ENCODE measurements at regions not wholly inside any gene's neighbourhood (a gene's known extent, or its start where the extent isn't known, plus 50 kb on each side); places are given as distances from the start of the nearest gene placed in this dataset.

DNA sequence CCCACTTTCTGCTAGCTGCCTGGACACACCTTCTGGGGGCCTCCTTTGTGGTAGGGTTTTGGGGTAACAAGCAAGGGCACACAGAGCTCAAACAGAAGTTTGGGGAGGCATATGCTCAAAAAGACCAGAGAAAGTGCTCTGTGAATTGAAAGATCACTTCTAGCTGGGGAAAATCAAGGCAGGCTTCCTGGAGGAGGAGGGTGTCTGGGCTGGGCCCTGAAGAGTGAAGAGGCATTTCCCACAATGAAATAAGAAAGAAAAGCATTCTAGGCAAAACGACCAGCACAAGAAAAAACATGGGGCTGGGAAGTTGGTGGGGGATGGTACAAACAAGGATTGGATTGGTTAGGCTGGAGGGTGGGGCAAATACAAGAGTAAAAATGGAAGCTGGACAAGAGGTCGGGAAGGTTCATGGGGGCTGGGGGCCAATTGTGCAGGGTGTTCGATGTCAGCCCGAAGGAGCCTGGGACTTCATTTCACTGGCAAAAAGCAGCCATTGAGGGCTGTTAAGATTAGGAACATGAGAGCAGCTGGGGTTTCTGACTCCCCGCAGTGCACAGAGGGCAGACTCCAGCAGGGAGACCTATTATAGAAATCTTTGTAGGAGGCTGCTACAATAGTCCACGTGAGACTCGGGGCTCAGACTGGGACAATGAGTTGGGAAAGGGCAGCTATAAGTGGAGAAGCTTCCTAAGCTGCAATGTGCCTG is 51.5 kb upstream of the CMKLR1 start:
- DNase-seq (ENCODE audit: low spot score), result no peak
- in situ Hi-C loops (cut with MboI; ENCODE audit: low pct_unique_long_range_greater_than_20kb, low sequenced_read_pairs, unreplicated experiment), result no loop called here

DNA sequence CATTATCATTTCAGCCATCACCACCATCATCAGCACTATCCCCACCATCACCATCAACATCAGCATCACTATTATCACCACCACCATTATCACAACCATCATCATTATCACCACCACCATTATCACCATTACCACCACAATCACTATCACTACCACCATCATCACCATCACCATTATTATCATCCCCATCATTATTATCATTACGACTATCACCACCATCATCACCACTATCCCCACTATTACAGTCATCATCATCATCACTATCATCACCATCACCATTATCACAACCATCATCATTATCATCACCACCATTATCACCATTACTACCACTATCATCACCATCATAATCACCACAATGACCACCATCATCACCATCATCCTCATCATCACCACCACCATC is 50.4 kb upstream of the CMKLR1 start:
- no peak for DNase-seq (ENCODE audit: low spot score)
- TF ChIP-seq, protein P1, sequence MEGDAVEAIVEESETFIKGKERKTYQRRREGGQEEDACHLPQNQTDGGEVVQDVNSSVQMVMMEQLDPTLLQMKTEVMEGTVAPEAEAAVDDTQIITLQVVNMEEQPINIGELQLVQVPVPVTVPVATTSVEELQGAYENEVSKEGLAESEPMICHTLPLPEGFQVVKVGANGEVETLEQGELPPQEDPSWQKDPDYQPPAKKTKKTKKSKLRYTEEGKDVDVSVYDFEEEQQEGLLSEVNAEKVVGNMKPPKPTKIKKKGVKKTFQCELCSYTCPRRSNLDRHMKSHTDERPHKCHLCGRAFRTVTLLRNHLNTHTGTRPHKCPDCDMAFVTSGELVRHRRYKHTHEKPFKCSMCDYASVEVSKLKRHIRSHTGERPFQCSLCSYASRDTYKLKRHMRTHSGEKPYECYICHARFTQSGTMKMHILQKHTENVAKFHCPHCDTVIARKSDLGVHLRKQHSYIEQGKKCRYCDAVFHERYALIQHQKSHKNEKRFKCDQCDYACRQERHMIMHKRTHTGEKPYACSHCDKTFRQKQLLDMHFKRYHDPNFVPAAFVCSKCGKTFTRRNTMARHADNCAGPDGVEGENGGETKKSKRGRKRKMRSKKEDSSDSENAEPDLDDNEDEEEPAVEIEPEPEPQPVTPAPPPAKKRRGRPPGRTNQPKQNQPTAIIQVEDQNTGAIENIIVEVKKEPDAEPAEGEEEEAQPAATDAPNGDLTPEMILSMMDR (IDR thresholded peaks at IDR 0.05; ENCODE audit: extremely low read depth, insufficient read depth, missing control alignments), result no peak
- in situ Hi-C loops (cut with MboI; ENCODE audit: low pct_unique_long_range_greater_than_20kb, low sequenced_read_pairs, unreplicated experiment), result no loop called here

More for the DNA sequence above, 51.5 kb upstream of the CMKLR1 start:
- TF ChIP-seq, protein P1 (IDR thresholded peaks at IDR 0.05; ENCODE audit: extremely low read depth, insufficient read depth, missing control alignments), result no peak

All from GM13977 (cell line).